ENCODE measurements at regions not wholly inside any gene's neighbourhood (a gene's known extent, or its start where the extent isn't known, plus 50 kb on each side); places are given as distances from the start of the nearest gene placed in this dataset.
A peak's percentile ranks its signal among the peaks of the same experiment; 100 is the strongest.

DNA sequence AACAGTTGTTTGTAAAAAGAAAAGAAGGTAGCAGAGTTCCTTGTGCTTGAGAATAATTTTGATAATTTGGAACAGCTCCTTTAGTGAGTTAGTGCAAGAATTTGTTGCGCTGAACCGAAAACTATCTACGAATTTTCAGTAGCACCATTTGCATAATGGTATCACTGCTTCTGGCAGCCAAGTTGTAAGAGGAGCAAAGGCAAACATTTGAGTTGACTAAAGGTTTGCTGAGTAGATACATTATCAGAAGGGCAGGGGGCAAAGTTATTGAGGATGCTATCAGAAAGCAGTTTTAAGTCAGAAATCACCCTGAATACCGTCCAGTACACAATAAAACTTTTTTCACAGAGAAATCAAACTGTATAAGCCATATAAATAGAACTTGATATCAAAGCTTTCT, 181.5 kb upstream of the MOCS2 start:
- Mint-ChIP-seq H3K4me3 (ENCODE audit: low read depth, unreplicated experiment) (no peak overlapping the region), H3K36me3 (ENCODE audit: insufficient read depth, unreplicated experiment) (no peaks in the 10 kb centered on the region), H3K27ac (ENCODE audit: unreplicated experiment) (no peak overlapping the region), H3K9me3 (ENCODE audit: low read depth, unreplicated experiment) (peaks cover 5% of the 10 kb centered on the region), H3K4me1 (ENCODE audit: low read depth, unreplicated experiment) (no peaks in the 10 kb centered on the region), H3K27me3 (ENCODE audit: unreplicated experiment) (no peaks in the 10 kb centered on the region)
- TF ChIP-seq CTCF (IDR thresholded peaks at IDR 0.05; ENCODE audit: unreplicated experiment) = no peak
- no TSS peak for BruUV-seq (replicated peaks)
- intact Hi-C loops (cut with micrococcal nuclease; ENCODE audit: unreplicated experiment) = no loop called here
- DNase-seq = no peak
- CTCF ChIA-PET = interaction anchor here (0.8 kb wide), 1 partner anchor 52 kb away, joined by 6 read pairs; no protein-coding TSS in a partner anchor

- no peak for TF ChIP-seq CTCF (IDR thresholded peaks at IDR 0.05; ENCODE audit: unreplicated experiment)
- no TSS peak for BruUV-seq (replicated peaks)
- Mint-ChIP-seq H3K9me3 (ENCODE audit: low read depth, unreplicated experiment) (peaks cover 5% of the 10 kb centered on the region), H3K27me3 (ENCODE audit: unreplicated experiment) (no peaks in the 10 kb centered on the region), H3K36me3 (ENCODE audit: insufficient read depth, unreplicated experiment) (no peaks in the 10 kb centered on the region), H3K4me3 (ENCODE audit: low read depth, unreplicated experiment) (no peak overlapping the region), H3K27ac (ENCODE audit: unreplicated experiment) (no peak overlapping the region), H3K4me1 (ENCODE audit: low read depth, unreplicated experiment) (no peaks in the 10 kb centered on the region)
- DNase-seq = no peak
- CTCF ChIA-PET = interaction anchor here (0.8 kb wide), 1 partner anchor 53 kb away, joined by 6 read pairs; no protein-coding TSS in a partner anchor
- intact Hi-C loops (cut with micrococcal nuclease; ENCODE audit: unreplicated experiment) = no loop called here
These were observed 182.0 kb upstream of the MOCS2 start for GRCh38 chr5:53291528-53291927.

GRCh38 chr5:53298841-53299240, 181.6 kb upstream of the FST start:
- CTCF ChIA-PET = no interaction called here
- no peaks in the 10 kb centered on the region for H3K27me3 Mint-ChIP-seq (ENCODE audit: unreplicated experiment)
- peaks cover 15% of the 10 kb centered on the region for H3K4me1 Mint-ChIP-seq (ENCODE audit: low read depth, unreplicated experiment)
- H3K27ac Mint-ChIP-seq (ENCODE audit: unreplicated experiment) = no peak overlapping the region
- no peaks in the 10 kb centered on the region for H3K36me3 Mint-ChIP-seq (ENCODE audit: insufficient read depth, unreplicated experiment)
- intact Hi-C loops (cut with micrococcal nuclease; ENCODE audit: unreplicated experiment) = no loop called here
- DNase-seq = no peak
- H3K4me3 Mint-ChIP-seq (ENCODE audit: low read depth, unreplicated experiment) = no peak overlapping the region
- H3K9me3 Mint-ChIP-seq (ENCODE audit: low read depth, unreplicated experiment) = no peaks in the 10 kb centered on the region
- no TSS peak for BruUV-seq (replicated peaks)
- TF ChIP-seq CTCF (IDR thresholded peaks at IDR 0.05; ENCODE audit: unreplicated experiment) = no peak

- DNase-seq = no peak
- H3K9me3 Mint-ChIP-seq (ENCODE audit: low read depth, unreplicated experiment) = no peaks in the 10 kb centered on the region
- no peaks in the 10 kb centered on the region for H3K36me3 Mint-ChIP-seq (ENCODE audit: insufficient read depth, unreplicated experiment)
- peaks cover 17% of the 10 kb centered on the region for H3K4me1 Mint-ChIP-seq (ENCODE audit: low read depth, unreplicated experiment)
- no peak for TF ChIP-seq CTCF (IDR thresholded peaks at IDR 0.05; ENCODE audit: unreplicated experiment)
- H3K4me3 Mint-ChIP-seq (ENCODE audit: low read depth, unreplicated experiment) = no peak overlapping the region
- peak overlapping the region; percentile 30 for H3K27ac Mint-ChIP-seq (ENCODE audit: unreplicated experiment)
- CTCF ChIA-PET = no interaction called here
- no peaks in the 10 kb centered on the region for H3K27me3 Mint-ChIP-seq (ENCODE audit: unreplicated experiment)
- intact Hi-C loops (cut with micrococcal nuclease; ENCODE audit: unreplicated experiment) = no loop called here
- BruUV-seq (replicated peaks) = no TSS peak
These were observed 177.9 kb upstream of the FST start for GRCh38 chr5:53302529-53302928.
